Liver (tissue), 8 donors: ENCODE measurements at regions not wholly inside any gene's neighbourhood (a gene's known extent, or its start where the extent isn't known, plus 50 kb on each side); places are given as distances from the start of the nearest gene placed in this dataset.

ENCODE experiments used
- DNase-seq: peaks from one replicate; pipeline ENCODE4 v3.0.0-alpha.2; 2017; ENCODE audit warnings: low spot score
- H3K27ac ChIP-seq, 2 donors: one replicate each; pipeline ENCODE4 v1.7.0; 2013; ENCODE audit warnings: inconsistent platforms in 2 of 2, low read length in 2 of 2, control low read depth in 1 of 2, low read depth in 1 of 2, mild to moderate bottlenecking in 1 of 2
- H3K27me3 ChIP-seq, 4 donors: one replicate each; pipeline versions ENCODE4 v1.6.1 to v1.7.0; 2013; ENCODE audit warnings: low read length in 3 of 4, inconsistent platforms in 1 of 4, mild to moderate bottlenecking in 1 of 4, moderate library complexity in 1 of 4; ENCODE audit not compliant: control insufficient read depth in 4 of 4, insufficient read depth in 4 of 4
- H3K36me3 ChIP-seq, 4 donors: one replicate each; pipeline versions ENCODE4 v1.6.1 to v1.7.0; 2013; ENCODE audit warnings: low read length in 3 of 4, mild to moderate bottlenecking in 3 of 4, low read depth in 1 of 4, moderate library complexity in 1 of 4; ENCODE audit not compliant: control insufficient read depth in 4 of 4, insufficient read depth in 3 of 4
- H3K4me1 ChIP-seq, 4 donors: one replicate each; pipeline versions ENCODE4 v1.6.1 to v1.7.0; 2013; ENCODE audit warnings: low read length in 3 of 4, mild to moderate bottlenecking in 3 of 4, moderate library complexity in 1 of 4; ENCODE audit not compliant: control insufficient read depth in 4 of 4, insufficient read depth in 4 of 4
- H3K4me3 ChIP-seq, 3 donors: one replicate each; pipeline versions ENCODE4 v1.6.1 to v1.7.0; 2013; ENCODE audit warnings: low read length in 3 of 3, control low read depth in 1 of 3, low read depth in 1 of 3, mild to moderate bottlenecking in 1 of 3
- H3K9ac ChIP-seq, 2 donors: one replicate each; pipeline ENCODE4 v1.7.0; 2013; ENCODE audit warnings: low read length in 2 of 2, mild to moderate bottlenecking in 2 of 2, moderate library complexity in 2 of 2, control low read depth in 1 of 2, low read depth in 1 of 2
- H3K9me3 ChIP-seq, 4 donors: one replicate each; pipeline versions ENCODE4 v1.6.1 to v1.7.0; 2013; ENCODE audit warnings: low read length in 3 of 4; ENCODE audit not compliant: control insufficient read depth in 4 of 4
- ATF3 ChIP-seq: IDR thresholded peaks from 2 replicates; pipeline ENCODE4 v1.6.1; 2016; ENCODE audit warnings: antibody characterized with exemption
- CTCF ChIP-seq: fragments of 150-350 bp; IDR thresholded peaks from 2 replicates; pipeline ENCODE4 v1.5.1; 2017; ENCODE audit warnings: improper control_type of control experiment, low read depth, low read length; ENCODE audit not compliant: missing input control
- EGR1 ChIP-seq, 2 donors: IDR thresholded peaks; 2 replicates each; pipeline ENCODE4 v1.6.1; 2016 to 2018; ENCODE audit warnings: antibody characterized with exemption in 2 of 2, low read depth in 2 of 2
- FOXA1 ChIP-seq: IDR thresholded peaks from 2 replicates; pipeline ENCODE4 v1.6.1; 2016; ENCODE audit warnings: antibody characterized with exemption
- FOXA2 ChIP-seq: IDR thresholded peaks from 2 replicates; pipeline ENCODE4 v1.6.1; 2016; ENCODE audit warnings: antibody characterized with exemption
- GABPA ChIP-seq, 2 donors: IDR thresholded peaks in 1 of 2; conservative IDR thresholded peaks in 1 of 2; 2 replicates each; pipeline ENCODE4 v1.6.1; 2016; ENCODE audit warnings: antibody characterized with exemption in 2 of 2, mild to moderate bottlenecking in 1 of 2, moderate library complexity in 1 of 2
- HNF4G ChIP-seq: IDR thresholded peaks from 2 replicates; pipeline ENCODE4 v1.6.1; 2016; ENCODE audit warnings: antibody characterized with exemption
- JUND ChIP-seq, 2 donors: IDR thresholded peaks; 2 replicates each; pipeline ENCODE4 v1.6.1; 2016; ENCODE audit warnings: antibody characterized with exemption in 2 of 2
- MAX ChIP-seq: IDR thresholded peaks from 2 replicates; pipeline ENCODE4 v1.6.1; 2016; ENCODE audit warnings: antibody characterized with exemption
- NR2F2 ChIP-seq: IDR thresholded peaks from 2 replicates; pipeline ENCODE4 v1.6.1; 2016; ENCODE audit warnings: antibody characterized with exemption
- RAD21 ChIP-seq, 2 donors: IDR thresholded peaks; 2 replicates each; pipeline ENCODE4 v1.6.1; 2016; ENCODE audit warnings: antibody characterized with exemption in 2 of 2, mild to moderate bottlenecking in 2 of 2
- RXRA ChIP-seq, 2 donors: IDR thresholded peaks; 2 replicates each; pipeline ENCODE4 v1.6.1; 2017 to 2018; ENCODE audit warnings: antibody characterized with exemption in 2 of 2, mild to moderate bottlenecking in 1 of 2
- SP1 ChIP-seq: IDR thresholded peaks from 2 replicates; pipeline ENCODE4 v1.6.1; 2018; ENCODE audit warnings: antibody characterized with exemption, mild to moderate bottlenecking
- TAF1 ChIP-seq: conservative IDR thresholded peaks from 2 replicates; pipeline ENCODE4 v1.6.1; 2016; ENCODE audit warnings: antibody characterized with exemption, mild to moderate bottlenecking
- ZBTB33 ChIP-seq: IDR thresholded peaks from 2 replicates; pipeline ENCODE4 v1.6.1; 2016; ENCODE audit warnings: antibody characterized with exemption
- whole genome bisulfite sequencing: extraction: QIAGEN DNeasy Blood & Tissue Kit; methylation state at CpG from one replicate; pipeline ENCODE4 v1.1.7; 2013; 5-methylcytosine and 5-hydroxymethylcytosine counted together
- donor health status: healthy.
- donor health status: healthy.
- donor health status: healthy.
- donor health status: healthy.
- donor health status: healthy.

GRCh38 chr18:55031164-55031563 lies 71.9 kb upstream of the CCDC68 start:
- no peak for TF ChIP-seq TAF1
- TF ChIP-seq FOXA2: no peak
- no peak for TF ChIP-seq HNF4G
- Histone ChIP-seq H3K27ac (no peak overlapping the region), H3K9me3 (no peaks in the 10 kb centered on the region), H3K4me3 (no peak overlapping the region), H3K27me3 (peaks cover 0 to under 1% (median 0%) of the 10 kb centered on the region in 4 donors), H3K9ac (no peak overlapping the region), H3K4me1 (no peaks in the 10 kb centered on the region), H3K36me3 (no peaks in the 10 kb centered on the region)
- WGBS: 58% methylated on average over 2 of the region's 2 CpGs
- no peak for DNase-seq

- H3K4me3 ChIP-seq: no peak overlapping the region
- H3K9ac ChIP-seq: no peak overlapping the region
- H3K36me3 ChIP-seq: no peaks in the 10 kb centered on the region
- no peak for TF ChIP-seq ZBTB33
- TF ChIP-seq EGR1 (IDR thresholded peaks at IDR 0.05; ENCODE audit: low read depth in 2 of 2): no peak
- TF ChIP-seq RXRA (IDR thresholded peaks at IDR 0.05): no peak
- no peak for TF ChIP-seq GABPA (IDR thresholded peaks at IDR 0.05 in 1 of 2, conservative IDR thresholded peaks at IDR 0.05 in 1 of 2)
- no peak for TF ChIP-seq JUND (IDR thresholded peaks at IDR 0.05)
- TF ChIP-seq SP1: no peak
- TF ChIP-seq FOXA1: no peak
- no peak for TF ChIP-seq RAD21 (IDR thresholded peaks at IDR 0.05)
- TF ChIP-seq CTCF: no peak
- TF ChIP-seq NR2F2: no peak
- no peak for TF ChIP-seq HNF4G
- TF ChIP-seq MAX: no peak
- DNase-seq: no peak
- H3K27ac ChIP-seq: no peak overlapping the region
- no peaks in the 10 kb centered on the region for H3K4me1 ChIP-seq
- H3K27me3 ChIP-seq: no peaks in the 10 kb centered on the region
- no peaks in the 10 kb centered on the region for H3K9me3 ChIP-seq
These were observed 65.3 kb upstream of the CCDC68 start for GRCh38 chr18:55024564-55024963.

- TF ChIP-seq MAX (no peak), HNF4G (no peak), SP1 (no peak), JUND (IDR thresholded peaks at IDR 0.05) (no peak), EGR1 (IDR thresholded peaks at IDR 0.05; ENCODE audit: low read depth in 2 of 2) (no peak), ATF3 (no peak), NR2F2 (no peak), RAD21 (IDR thresholded peaks at IDR 0.05) (no peak)
- Histone ChIP-seq H3K27ac (no peak overlapping the region), H3K9me3 (no peaks in the 10 kb centered on the region), H3K4me1 (no peaks in the 10 kb centered on the region), H3K27me3 (no peaks in the 10 kb centered on the region), H3K36me3 (no peaks in the 10 kb centered on the region), H3K9ac (no peak overlapping the region), H3K4me3 (no peak overlapping the region)
- no peak for DNase-seq
These were observed 59.3 kb upstream of the CCDC68 start for GRCh38 chr18:55018602-55019001.
